GM12874 (cell line): ENCODE measurements at regions not wholly inside any gene's neighbourhood (a gene's known extent, or its start where the extent isn't known, plus 50 kb on each side); places are given as distances from the start of the nearest gene placed in this dataset.

Source experiments
- CTCF ChIP-seq: IDR thresholded peaks from 2 replicates; pipeline ENCODE4 v1.5.1; 2011; ENCODE audit warnings: low read depth, mild to moderate bottlenecking, control low read depth, low read length, moderate library complexity; ENCODE audit not compliant: insufficient read depth

DNA sequence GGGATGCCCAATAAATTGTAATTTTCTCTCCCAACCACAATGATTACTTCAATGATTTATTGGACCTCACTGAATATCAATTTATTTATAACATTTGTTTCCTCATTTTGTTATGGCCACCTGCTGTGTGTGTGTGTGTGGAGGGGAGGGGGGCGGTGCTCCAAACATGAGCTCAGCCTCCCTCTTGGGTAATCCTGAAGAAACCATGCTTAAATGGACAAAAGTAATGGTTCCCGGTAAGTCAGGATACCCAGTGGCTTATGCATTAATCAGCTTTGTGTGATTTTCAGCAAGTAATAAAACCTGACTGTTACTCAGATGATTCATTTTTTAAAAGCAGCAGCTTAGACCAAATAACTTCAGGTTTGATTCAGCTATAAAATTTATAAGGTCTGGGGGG lies 495.1 kb upstream of the MEX3C start:
- TF ChIP-seq CTCF: no peak

DNA sequence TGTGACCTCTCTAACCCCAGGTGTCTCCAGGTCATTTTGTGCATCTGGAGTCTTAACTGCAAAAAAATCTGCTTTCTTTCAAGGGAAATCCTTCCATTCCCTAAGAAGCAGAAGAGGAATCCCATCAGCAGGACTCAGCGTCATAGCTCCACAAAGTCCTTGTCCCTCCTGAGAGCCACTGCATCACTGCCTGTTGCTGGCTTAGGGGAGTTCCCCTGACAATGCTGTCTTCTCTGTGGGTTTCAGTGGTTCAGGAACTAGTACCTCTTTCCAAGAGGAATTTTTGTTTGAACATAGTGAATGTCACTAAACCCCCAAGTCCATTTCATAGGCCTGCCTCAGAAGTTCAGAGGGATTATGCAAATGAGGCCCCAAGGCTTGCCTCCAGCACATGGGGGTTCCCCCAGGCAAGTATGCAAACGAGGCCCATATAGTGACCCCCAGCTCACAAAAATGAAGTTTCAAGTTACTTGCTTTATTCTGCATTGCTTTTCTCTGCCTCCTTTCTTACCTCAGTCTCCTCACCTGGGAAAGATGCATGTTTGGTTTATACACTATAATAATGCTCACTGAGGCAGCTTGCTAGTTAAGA lies 513.9 kb upstream of the MEX3C start:
- TF ChIP-seq CTCF: no peak

- TF ChIP-seq CTCF: no peak
Observed at GRCh38 chr18:51712821-51713220, 515.3 kb upstream of the MEX3C start.

DNA sequence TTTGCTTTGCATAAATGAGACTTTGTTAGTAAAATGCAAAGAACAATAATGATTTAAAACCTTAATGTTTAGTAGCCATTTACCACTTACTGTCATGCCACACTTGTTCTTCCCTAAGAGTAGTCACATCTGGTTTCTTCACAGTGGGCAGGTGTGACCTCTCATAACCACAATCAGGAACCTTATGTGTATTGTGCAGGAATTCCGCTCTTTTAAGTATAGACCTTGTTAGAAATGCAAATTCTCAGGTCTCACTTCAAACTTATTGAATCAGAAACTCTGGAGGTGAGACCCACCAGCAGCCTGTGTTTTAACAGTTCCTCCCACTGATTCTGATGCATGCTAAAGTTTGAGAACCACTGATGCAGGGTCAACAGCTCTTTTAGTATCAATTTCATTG lies 518.8 kb upstream of the MEX3C start:
- TF ChIP-seq CTCF: no peak

DNA sequence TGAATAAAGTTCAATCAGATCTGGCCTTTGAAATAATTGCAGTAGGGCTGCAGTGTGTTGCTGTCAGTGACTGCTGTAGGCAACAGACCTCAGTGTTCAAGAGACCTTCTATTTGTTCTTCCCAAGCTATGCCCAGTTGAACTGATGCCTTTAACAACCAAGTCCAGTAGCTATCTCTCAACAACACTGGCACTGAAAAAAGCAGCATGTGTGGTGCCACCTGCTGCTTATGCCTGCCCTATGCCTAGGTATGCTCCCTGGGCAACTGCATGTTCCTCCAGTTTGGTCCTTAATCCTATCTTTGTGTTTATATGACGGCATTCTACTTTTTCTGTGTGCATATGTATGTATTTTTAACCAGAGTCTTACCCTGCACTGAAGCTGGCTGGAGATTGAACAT lies 523.9 kb upstream of the MEX3C start:
- TF ChIP-seq CTCF: no peak

GRCh38 chr18:51721996-51722395 lies 524.5 kb upstream of the MEX3C start:
- no peak for TF ChIP-seq CTCF

DNA sequence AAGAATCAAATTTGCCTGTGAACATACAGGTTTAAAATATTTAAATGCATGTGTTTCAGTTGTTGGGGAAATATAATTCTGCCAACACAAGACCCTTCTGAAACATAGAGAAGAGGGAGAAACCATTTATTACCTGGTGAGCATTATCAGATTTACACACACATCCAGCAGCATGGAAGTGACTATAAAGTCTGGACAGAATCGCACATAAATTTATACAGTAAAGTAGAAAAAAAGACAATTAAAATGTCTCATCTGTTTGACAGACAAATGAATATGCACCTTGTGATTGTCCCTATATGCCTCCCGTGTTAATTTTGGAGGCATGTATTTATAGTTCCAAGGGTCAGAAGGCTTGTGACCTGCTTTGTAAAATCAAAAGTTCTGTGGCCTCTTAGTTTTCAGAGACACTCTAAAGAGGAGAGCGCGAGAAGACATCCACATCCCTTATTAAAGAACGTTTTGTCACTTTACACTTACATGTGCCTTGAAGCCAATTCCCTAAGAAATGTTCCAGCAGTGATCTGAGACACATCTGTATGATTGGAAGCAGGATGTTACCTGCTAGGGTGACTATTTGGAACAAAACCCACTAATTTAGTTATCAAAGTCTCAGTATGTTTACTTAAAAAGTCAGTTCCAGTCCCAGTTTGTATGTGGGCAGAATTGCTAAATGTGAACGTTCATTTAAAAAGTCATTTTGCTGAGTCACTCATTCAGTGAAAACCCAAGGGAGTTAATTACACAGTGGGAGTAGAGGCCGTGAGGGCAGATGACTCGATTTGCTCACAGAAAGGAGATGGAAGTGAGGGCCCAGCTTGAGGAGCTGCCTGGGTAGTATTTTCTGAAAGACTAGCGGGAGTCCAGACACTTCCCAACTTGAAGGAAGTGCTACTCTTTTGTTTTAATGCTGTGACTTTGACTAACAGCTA lies 527.6 kb upstream of the MEX3C start:
- no peak for TF ChIP-seq CTCF
